ENCODE measurements at regions not wholly inside any gene's neighbourhood (a gene's known extent, or its start where the extent isn't known, plus 50 kb on each side); places are given as distances from the start of the nearest gene placed in this dataset.

- Mint-ChIP-seq H3K36me3 (no peaks in the 10 kb centered on the region), H3K4me1 (no peaks in the 10 kb centered on the region), H3K27me3 (no peaks in the 10 kb centered on the region), H3K4me3 (no peak overlapping the region), H3K9me3 (no peaks in the 10 kb centered on the region), H3K27ac (no peak overlapping the region)
Observed at GRCh38 chr20:60591172-60591799, 633.1 kb downstream of the CDH26 start.

GRCh38 chr20:60598528-60598927, 640.3 kb downstream of the CDH26 start:
- no peak overlapping the region for H3K4me3 Mint-ChIP-seq
- H3K9me3 Mint-ChIP-seq = no peaks in the 10 kb centered on the region
- peaks cover 2% of the 10 kb centered on the region for H3K27me3 Mint-ChIP-seq

GRCh38 chr20:60599381-60599780, 641.2 kb downstream of the CDH26 start:
- Mint-ChIP-seq H3K4me3 (no peak overlapping the region), H3K27me3 (peaks cover 2% of the 10 kb centered on the region), H3K9me3 (no peaks in the 10 kb centered on the region), H3K4me1 (no peaks in the 10 kb centered on the region), H3K36me3 (no peaks in the 10 kb centered on the region), H3K27ac (no peak overlapping the region)

More at GRCh38 chr20:60598528-60598927, 640.3 kb downstream of the CDH26 start:
- no peaks in the 10 kb centered on the region for H3K36me3 Mint-ChIP-seq
- no peak overlapping the region for H3K27ac Mint-ChIP-seq
- no peaks in the 10 kb centered on the region for H3K4me1 Mint-ChIP-seq

GRCh38 chr20:60600036-60600435, 641.8 kb downstream of the CDH26 start:
- peaks cover 2% of the 10 kb centered on the region for H3K27me3 Mint-ChIP-seq
- no peak overlapping the region for H3K27ac Mint-ChIP-seq
- H3K4me3 Mint-ChIP-seq = no peak overlapping the region
- no peaks in the 10 kb centered on the region for H3K4me1 Mint-ChIP-seq
- no peaks in the 10 kb centered on the region for H3K36me3 Mint-ChIP-seq
- H3K9me3 Mint-ChIP-seq = no peaks in the 10 kb centered on the region

GRCh38 chr20:60624066-60624465, 628.0 kb upstream of the CDH4 start:
- H3K36me3 Mint-ChIP-seq = no peaks in the 10 kb centered on the region
- H3K4me1 Mint-ChIP-seq = no peaks in the 10 kb centered on the region
- H3K27ac Mint-ChIP-seq = no peak overlapping the region
- no peak overlapping the region for H3K4me3 Mint-ChIP-seq
- no peaks in the 10 kb centered on the region for H3K9me3 Mint-ChIP-seq
- peaks cover 5% of the 10 kb centered on the region for H3K27me3 Mint-ChIP-seq

GRCh38 chr20:60627751-60628565, 624.1 kb upstream of the CDH4 start:
- H3K36me3 Mint-ChIP-seq = no peaks in the 10 kb centered on the region

GRCh38 chr20:60628749-60629148, 623.3 kb upstream of the CDH4 start:
- no peaks in the 10 kb centered on the region for H3K36me3 Mint-ChIP-seq
- H3K4me3 Mint-ChIP-seq = no peak overlapping the region
- no peaks in the 10 kb centered on the region for H3K4me1 Mint-ChIP-seq
- H3K27me3 Mint-ChIP-seq = peaks cover 1% of the 10 kb centered on the region
- H3K27ac Mint-ChIP-seq = no peak overlapping the region
- no peaks in the 10 kb centered on the region for H3K9me3 Mint-ChIP-seq

More at GRCh38 chr20:60627751-60628565, 624.1 kb upstream of the CDH4 start:
- Mint-ChIP-seq H3K27me3 (peaks cover 1% of the 10 kb centered on the region), H3K27ac (no peak overlapping the region), H3K9me3 (no peaks in the 10 kb centered on the region), H3K4me3 (no peak overlapping the region), H3K4me1 (no peaks in the 10 kb centered on the region)

- Mint-ChIP-seq H3K27me3 (no peaks in the 10 kb centered on the region), H3K4me3 (no peak overlapping the region), H3K36me3 (no peaks in the 10 kb centered on the region), H3K9me3 (no peaks in the 10 kb centered on the region), H3K27ac (no peak overlapping the region), H3K4me1 (no peaks in the 10 kb centered on the region)
Observed at GRCh38 chr20:60629206-60629605, 622.9 kb upstream of the CDH4 start.

- Mint-ChIP-seq H3K4me3 (no peak overlapping the region), H3K27me3 (no peaks in the 10 kb centered on the region), H3K36me3 (no peaks in the 10 kb centered on the region), H3K4me1 (no peaks in the 10 kb centered on the region), H3K27ac (no peak overlapping the region), H3K9me3 (no peaks in the 10 kb centered on the region)
Observed at GRCh38 chr20:60630609-60631008, 621.5 kb upstream of the CDH4 start.

GRCh38 chr20:60631585-60632287, 620.3 kb upstream of the CDH4 start:
- H3K9me3 Mint-ChIP-seq = no peaks in the 10 kb centered on the region
- H3K4me1 Mint-ChIP-seq = no peaks in the 10 kb centered on the region
- no peak overlapping the region for H3K27ac Mint-ChIP-seq
- H3K4me3 Mint-ChIP-seq = no peak overlapping the region
- H3K27me3 Mint-ChIP-seq = no peaks in the 10 kb centered on the region
- H3K36me3 Mint-ChIP-seq = no peaks in the 10 kb centered on the region

GRCh38 chr20:60632391-60633262, 619.4 kb upstream of the CDH4 start:
- Mint-ChIP-seq H3K27me3 (no peaks in the 10 kb centered on the region), H3K27ac (no peak overlapping the region), H3K9me3 (no peaks in the 10 kb centered on the region), H3K36me3 (no peaks in the 10 kb centered on the region), H3K4me1 (no peaks in the 10 kb centered on the region), H3K4me3 (no peak overlapping the region)

GRCh38 chr20:60634491-60635172, 617.4 kb upstream of the CDH4 start:
- H3K4me1 Mint-ChIP-seq = no peaks in the 10 kb centered on the region
- H3K36me3 Mint-ChIP-seq = no peaks in the 10 kb centered on the region
- H3K9me3 Mint-ChIP-seq = no peaks in the 10 kb centered on the region
- no peak overlapping the region for H3K27ac Mint-ChIP-seq
- H3K27me3 Mint-ChIP-seq = no peaks in the 10 kb centered on the region
- H3K4me3 Mint-ChIP-seq = no peak overlapping the region

- no peaks in the 10 kb centered on the region for H3K9me3 Mint-ChIP-seq
- H3K27me3 Mint-ChIP-seq = no peaks in the 10 kb centered on the region
- no peaks in the 10 kb centered on the region for H3K4me1 Mint-ChIP-seq
- no peak overlapping the region for H3K27ac Mint-ChIP-seq
- H3K36me3 Mint-ChIP-seq = no peaks in the 10 kb centered on the region
- no peak overlapping the region for H3K4me3 Mint-ChIP-seq
Observed at GRCh38 chr20:60636417-60636816, 615.6 kb upstream of the CDH4 start.

- Mint-ChIP-seq H3K27ac (no peak overlapping the region), H3K36me3 (no peaks in the 10 kb centered on the region), H3K27me3 (no peaks in the 10 kb centered on the region), H3K9me3 (no peaks in the 10 kb centered on the region), H3K4me1 (no peaks in the 10 kb centered on the region), H3K4me3 (no peak overlapping the region)
Observed at GRCh38 chr20:60637801-60638200, 614.3 kb upstream of the CDH4 start.
